HepG2 (cell line): ENCODE measurements at regions not wholly inside any gene's neighbourhood (a gene's known extent, or its start where the extent isn't known, plus 50 kb on each side); places are given as distances from the start of the nearest gene placed in this dataset.

Experiments
- ATAC-seq: fragments of 200-7000 bp; cut with Tn5 transposase; 3 replicates; pipeline ENCODE4 v1.9.1; 2020; ENCODE audit warnings: mild to moderate bottlenecking, moderate library complexity
- BruUV-seq: library from RNA; stranded (reverse); fragments of 400-500 nt; replicated peaks from 2 replicates; lab custom pipeline; 2021; lab: Mats Ljungman, UMichigan
- CTCF ChIA-PET: fragments of 300-600 bp; formaldehyde crosslinking; extraction: SDS; loops from one replicate; lab custom pipeline; 2021; ENCODE audit warnings: low total read pairs, inconsistent platforms, low intra/inter-chr PET ratio; lab: Yijun Ruan, JAX
- POLR2A ChIA-PET: fragments of 350-600 bp; sonication (Branson Sonifier 250); formaldehyde crosslinking; loops from one replicate; lab custom pipeline; 2020; ENCODE audit warnings: antibody characterized with exemption, inconsistent platforms; lab: Yijun Ruan, JAX
- DNase-seq: peaks from one replicate; pipeline ENCODE4 v3.0.0-alpha.2; 2015; ENCODE audit warnings: low spot score
- FAIRE-seq: peaks from 3 replicates; lab custom pipeline; 2011; peaks lifted over from hg19 to GRCh38; lab: Jason Lieb, UNC
- H2AFZ ChIP-seq: one replicate; pipeline ENCODE4 v1.6.1; 2011; ENCODE audit warnings: low read length, inconsistent platforms
- H3K27ac ChIP-seq: fragments of 300-600 bp; 3 replicates; pipeline ENCODE4 v1.8.0; 2011; ENCODE audit warnings: mixed run types, mild to moderate bottlenecking, mixed read lengths, low read length, inconsistent platforms; ENCODE audit not compliant: insufficient read depth; ENCODE audit errors: extremely low read length
- H3K27me3 ChIP-seq, 2 experiments: fragments of 200-600 bp in 1 of 2; 2 replicates in 1 of 2; 3 replicates in 1 of 2; pipeline versions ENCODE4 v1.6.0 to v1.8.0; 2011; ENCODE audit warnings: low read length in 2 of 2, mild to moderate bottlenecking in 2 of 2, moderate library complexity in 2 of 2, inconsistent platforms in 1 of 2; ENCODE audit not compliant: insufficient read depth in 2 of 2, control insufficient read depth in 1 of 2
- H3K36me3 ChIP-seq, 2 experiments: fragments of 200-600 bp in 1 of 2; replicated peaks in 1 of 2; 2 replicates in 1 of 2; 3 replicates in 1 of 2; pipeline versions ENCODE4 v1.5.1 to v1.8.0; 2011; ENCODE audit warnings: low read length in 2 of 2, inconsistent platforms in 1 of 2; ENCODE audit not compliant: insufficient read depth in 2 of 2, control insufficient read depth in 1 of 2
- H3K4me1 ChIP-seq: 2 replicates; pipeline ENCODE4 v1.5.1; 2012; ENCODE audit warnings: low read length, inconsistent platforms; ENCODE audit not compliant: insufficient read depth
- H3K4me2 ChIP-seq: 2 replicates; pipeline ENCODE4 v1.6.0; 2011; ENCODE audit warnings: low read depth, low read length, inconsistent platforms
- H3K4me3 ChIP-seq, 3 experiments: fragments of 200-600 bp in 1 of 3; sonication (generic), shearing (Covaris generic) in 1 of 3; replicated peaks in 1 of 3; 2 replicates each; pipeline ENCODE4 v1.5.1; 2011 to 2016; ENCODE audit warnings: low read length in 3 of 3, inconsistent platforms in 2 of 3, low read depth in 2 of 3, mild to moderate bottlenecking in 2 of 3, control low read depth in 1 of 3, mixed read lengths in 1 of 3; ENCODE audit not compliant: insufficient read depth in 1 of 3
- H3K79me2 ChIP-seq: one replicate; pipeline ENCODE4 v1.6.1; 2011; ENCODE audit warnings: low read length, inconsistent platforms; ENCODE audit not compliant: insufficient read depth
- H3K9ac ChIP-seq: 2 replicates; pipeline ENCODE4 v1.6.0; 2011; ENCODE audit warnings: mild to moderate bottlenecking, low read depth, low read length, inconsistent platforms; ENCODE audit not compliant: insufficient read depth
- H3K9me3 ChIP-seq: 2 replicates; pipeline ENCODE4 v1.5.1; 2012; ENCODE audit warnings: mild to moderate bottlenecking, low read length
- H4K20me1 ChIP-seq: 2 replicates; pipeline ENCODE4 v1.6.0; 2011; ENCODE audit warnings: inconsistent platforms, mild to moderate bottlenecking, low read length, moderate library complexity; ENCODE audit not compliant: insufficient read depth
- ATF7 ChIP-seq, 2 experiments: fragments of 450-650 bp in 1 of 2; sonication (generic) in 1 of 2; formaldehyde crosslinking in 1 of 2; IDR thresholded peaks; 2 replicates each; pipeline versions ENCODE4 v1.4.0 to v1.6.1; 2016 to 2020; ENCODE audit warnings: antibody characterized with exemption in 1 of 2, mild to moderate bottlenecking in 1 of 2, missing genetic modification reagents in 1 of 2
- MTF1 ChIP-seq: sonication (generic); formaldehyde crosslinking; IDR thresholded peaks from 2 replicates; pipeline ENCODE4 v1.5.0; 2020; ENCODE audit warnings: missing genetic modification reagents
- MTF2 ChIP-seq: sonication (generic); formaldehyde crosslinking; IDR thresholded peaks from 2 replicates; pipeline ENCODE4 v1.5.0; 2020; ENCODE audit warnings: missing genetic modification reagents, borderline replicate concordance
- SP1 ChIP-seq, 2 experiments: fragments of 450-650 bp in 1 of 2; sonication (generic) in 1 of 2; formaldehyde crosslinking in 1 of 2; IDR thresholded peaks; 2 replicates each; pipeline versions ENCODE4 v1.4.0 to v1.6.1; 2016 to 2020; ENCODE audit warnings: missing genetic modification reagents in 1 of 2
- ZNF891 ChIP-seq: sonication (generic); formaldehyde crosslinking; IDR thresholded peaks from 2 replicates; pipeline ENCODE4 v1.5.0; 2020; ENCODE audit warnings: mild to moderate bottlenecking, missing genetic modification reagents
- WGBS: methylation state at CpG from one replicate; pipeline ENCODE4 v1.1.6; 2017; ENCODE audit warnings: low lambda C conversion rate; 5-methylcytosine and 5-hydroxymethylcytosine counted together
- in situ Hi-C: cut with HindIII; loops from 2 replicates; pipeline ENCODE4 v1.10.0; 2017; ENCODE audit warnings: low pct_unique_long_range_greater_than_20kb; ENCODE audit not compliant: extremely low pct_ligation_motif_present
- intact Hi-C: fragments of 100-400 bp; cut with micrococcal nuclease; formaldehyde crosslinking; loops from one replicate; pipeline ENCODE4 v1.10.0; 2022; ENCODE audit not compliant: unreplicated experiment
- TF ChIP-seq, protein P1 (sequence below): sonication (generic); formaldehyde crosslinking; IDR thresholded peaks from 2 replicates; pipeline ENCODE4 v1.5.0; 2020; ENCODE audit warnings: missing genetic modification reagents

DNA sequence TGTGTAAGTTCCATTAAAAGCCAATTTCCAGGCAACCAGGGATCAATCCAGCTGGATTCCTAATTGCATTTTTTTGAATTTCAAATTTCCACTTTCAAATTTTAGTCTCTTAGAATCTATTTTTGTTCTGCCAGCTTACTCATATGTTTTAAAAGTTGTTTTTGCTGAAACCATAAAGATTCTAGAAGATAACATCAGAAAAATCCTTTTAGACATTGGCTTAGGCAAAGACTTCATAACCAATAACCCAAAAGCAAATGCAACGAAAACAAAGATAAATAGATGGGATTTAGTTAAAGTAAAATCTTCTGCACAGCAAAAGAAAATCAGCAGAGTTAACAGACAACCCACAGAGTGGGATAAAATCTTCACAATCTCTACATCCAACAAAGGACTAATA lies 253.3 kb downstream of the AEBP2 start (continued):
- TF ChIP-seq MTF2 (no peak), SP1 (IDR thresholded peaks at IDR 0.05) (no peak), SP1 (CRISPR knock-in tag; IDR thresholded peaks at IDR 0.05) (no peak)
- TF ChIP-seq, protein P1, sequence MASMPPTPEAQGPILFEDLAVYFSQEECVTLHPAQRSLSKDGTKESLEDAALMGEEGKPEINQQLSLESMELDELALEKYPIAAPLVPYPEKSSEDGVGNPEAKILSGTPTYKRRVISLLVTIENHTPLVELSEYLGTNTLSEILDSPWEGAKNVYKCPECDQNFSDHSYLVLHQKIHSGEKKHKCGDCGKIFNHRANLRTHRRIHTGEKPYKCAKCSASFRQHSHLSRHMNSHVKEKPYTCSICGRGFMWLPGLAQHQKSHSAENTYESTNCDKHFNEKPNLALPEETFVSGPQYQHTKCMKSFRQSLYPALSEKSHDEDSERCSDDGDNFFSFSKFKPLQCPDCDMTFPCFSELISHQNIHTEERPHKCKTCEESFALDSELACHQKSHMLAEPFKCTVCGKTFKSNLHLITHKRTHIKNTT (CRISPR knock-in tag) = no peak
- TF ChIP-seq, all 625 proteins: peak for 0

DNA sequence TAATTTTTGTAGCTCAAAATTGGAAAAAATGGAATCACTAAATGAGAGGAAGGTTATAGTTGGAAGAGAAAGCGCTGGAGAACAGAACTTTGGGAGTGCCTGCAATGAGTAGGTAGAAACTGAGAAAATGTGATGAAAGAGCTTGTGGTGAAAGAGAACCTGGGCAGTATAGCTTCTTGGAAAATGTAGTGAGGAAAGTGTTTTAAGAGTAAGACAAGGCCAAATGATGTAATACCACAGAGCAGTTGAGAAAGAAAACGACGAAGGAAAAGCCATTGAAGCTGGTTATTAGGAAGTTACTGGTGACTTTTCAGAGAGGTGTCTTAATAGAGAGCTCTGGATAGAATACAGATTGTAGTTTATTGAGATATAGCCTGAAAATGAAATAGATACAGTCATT lies 255.3 kb downstream of the AEBP2 start:
- DNase-seq = no peak

DNA sequence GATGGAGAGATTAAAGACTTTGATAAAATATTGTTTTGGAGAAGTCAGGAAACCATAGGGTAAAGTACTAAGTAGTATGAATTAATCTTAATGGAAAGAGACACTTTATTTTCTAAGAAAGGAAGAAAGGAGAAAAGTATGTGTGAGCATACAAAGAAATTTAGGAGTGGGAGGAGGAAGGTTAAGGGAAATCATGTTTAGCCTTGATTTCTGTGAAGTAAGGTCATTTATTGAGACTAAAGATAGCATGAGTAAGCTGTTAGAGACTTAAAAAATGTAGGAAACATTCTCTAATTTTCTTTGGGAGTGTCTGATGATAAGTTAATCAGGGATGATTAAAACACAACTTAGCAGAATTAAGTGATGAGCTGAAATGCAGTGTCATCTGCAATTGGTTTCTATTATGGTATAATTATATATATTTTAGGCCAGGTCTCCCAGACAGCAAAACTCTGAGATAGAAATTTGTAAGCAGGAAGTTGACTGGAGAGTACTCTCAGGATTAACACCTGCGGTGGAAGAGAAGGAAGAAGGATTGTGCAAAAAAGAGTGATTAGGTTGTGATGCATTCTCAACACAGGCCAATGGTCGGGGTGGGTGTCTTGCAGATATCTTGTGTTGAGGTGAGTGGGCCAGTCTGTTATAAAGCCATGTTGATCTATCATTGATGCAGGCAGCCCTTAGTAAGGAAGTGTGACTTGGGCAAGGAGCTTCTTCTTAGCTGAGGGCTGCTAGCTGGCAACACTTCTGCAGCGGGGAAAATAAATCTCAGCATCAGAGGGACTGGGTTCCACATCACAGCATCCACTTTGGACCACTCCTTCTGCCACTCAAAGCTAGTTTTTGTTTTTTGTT lies 256.2 kb downstream of the AEBP2 start:
- ATAC-seq = no peak
- Histone ChIP-seq H2AFZ (no peak overlapping the region), H3K79me2 (no peaks in the 10 kb centered on the region), H3K36me3 (no peaks in the 10 kb centered on the region), H3K9me3 (no peaks in the 10 kb centered on the region), H3K9ac (no peak overlapping the region), H3K4me2 (no peak overlapping the region), H4K20me1 (no peaks in the 10 kb centered on the region), H3K27me3 (no peaks in the 10 kb centered on the region), H3K4me1 (no peaks in the 10 kb centered on the region), H3K4me3 (no peak overlapping the region), H3K27ac (no peak overlapping the region)
- BruUV-seq = no TSS peak
- CTCF ChIA-PET = no interaction called here
- TF ChIP-seq MTF1 (CRISPR knock-in tag) = no peak
- intact Hi-C loops (no loop called here), in situ Hi-C loops (no loop called here)
- POLR2A ChIA-PET = no interaction called here
- no peak for FAIRE-seq
- no peak for DNase-seq
- WGBS = 3% methylated on average over 3 of the region's 3 CpGs

More for the DNA sequence above, 255.3 kb downstream of the AEBP2 start:
- in situ Hi-C loops = no loop called here
- Histone ChIP-seq H3K36me3 (no peaks in the 10 kb centered on the region), H2AFZ (no peak overlapping the region), H3K27me3 (no peaks in the 10 kb centered on the region), H4K20me1 (no peaks in the 10 kb centered on the region), H3K4me2 (no peak overlapping the region), H3K4me1 (no peaks in the 10 kb centered on the region), H3K27ac (no peak overlapping the region), H3K79me2 (no peaks in the 10 kb centered on the region), H3K9me3 (no peaks in the 10 kb centered on the region), H3K9ac (no peak overlapping the region), H3K4me3 (no peak overlapping the region)
- CTCF ChIA-PET = no interaction called here
- 4% methylated on average over 3 of the region's 3 CpGs for WGBS
- FAIRE-seq (no peak), ATAC-seq (no peak)
- POLR2A ChIA-PET = no interaction called here
- BruUV-seq = no TSS peak
- intact Hi-C loops = no loop called here
- TF ChIP-seq ZNF891 (CRISPR knock-in tag) (no peak), ATF7 (IDR thresholded peaks at IDR 0.05) (peak; percentile 71), ATF7 (CRISPR knock-in tag; IDR thresholded peaks at IDR 0.05) (no peak)
- TF ChIP-seq, all 625 proteins: peak for 1
